HG03432 (cell line): ENCODE measurements at regions not wholly inside any gene's neighbourhood (a gene's known extent, or its start where the extent isn't known, plus 50 kb on each side); places are given as distances from the start of the nearest gene placed in this dataset.

Experiments
- ATAC-seq: cut with Tn5 transposase; IDR thresholded peaks from one replicate; pipeline ENCODE4 v1.9.1; 2021; ENCODE audit warnings: mild to moderate bottlenecking, moderate library complexity; ENCODE audit not compliant: unreplicated experiment

GRCh38 chr3:147049305-147049704, 357.0 kb downstream of the ZIC4 start:
- no peak for ATAC-seq

DNA sequence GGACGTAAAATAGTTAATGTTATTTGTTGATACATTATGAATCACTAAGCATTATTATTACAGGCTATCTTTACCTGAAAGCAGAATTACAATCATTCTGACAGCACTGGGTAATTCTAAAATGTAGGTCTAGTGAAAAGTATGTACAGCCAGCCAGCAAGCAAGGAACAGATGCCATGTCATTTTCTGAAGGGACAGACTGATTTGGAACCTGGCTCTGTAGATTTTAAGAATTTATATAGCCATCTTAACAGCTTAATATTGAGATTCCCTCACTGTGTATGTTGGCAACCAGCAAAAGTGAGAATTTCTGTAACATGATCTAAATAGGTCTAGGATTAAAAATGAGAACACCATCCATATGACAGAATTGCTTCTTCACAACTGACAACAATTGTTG, 359.4 kb downstream of the ZIC4 start:
- no peak for ATAC-seq

GRCh38 chr3:147038481-147038880, 367.9 kb downstream of the ZIC4 start:
- ATAC-seq: no peak

DNA sequence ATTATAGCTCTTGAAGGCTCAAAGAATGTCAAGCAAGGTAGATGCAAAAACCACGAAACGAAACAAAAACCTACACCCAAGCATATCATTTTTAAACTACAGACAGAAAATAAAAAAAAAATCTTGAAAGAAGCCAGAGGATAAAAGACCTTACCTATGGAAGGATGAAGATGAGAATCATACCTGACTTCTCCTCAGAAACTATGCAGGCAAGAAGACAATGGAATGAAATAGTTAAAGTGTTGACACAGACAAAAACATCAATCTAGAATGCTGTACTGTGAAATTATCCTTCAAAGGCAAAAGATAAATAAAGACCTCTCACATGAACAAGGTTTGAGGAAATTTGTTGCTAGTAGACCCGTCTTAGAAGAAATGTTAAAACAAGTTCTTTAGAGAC, 372.0 kb downstream of the ZIC4 start:
- no peak for ATAC-seq

GRCh38 chr3:147030274-147030673, 376.1 kb downstream of the ZIC4 start:
- no peak for ATAC-seq

DNA sequence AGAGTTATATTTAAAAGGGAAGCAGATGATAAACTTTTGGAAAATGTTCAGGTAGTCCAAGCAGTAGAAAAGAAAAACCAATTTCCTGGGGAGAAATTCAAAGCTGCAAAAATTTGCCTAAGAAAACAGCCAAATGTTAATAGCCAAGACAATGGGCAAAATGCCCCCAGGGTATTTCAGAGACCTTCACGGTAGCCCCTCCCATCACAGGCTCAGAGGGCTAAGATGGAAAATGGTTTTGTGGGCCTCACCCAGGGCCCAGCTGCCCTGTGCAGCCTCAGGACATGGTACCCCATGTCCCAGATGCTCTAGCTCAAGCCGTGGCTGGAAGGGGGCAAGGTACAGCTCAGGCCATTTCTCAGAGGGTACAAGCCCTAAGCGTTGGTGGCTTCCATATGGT, 391.0 kb downstream of the ZIC4 start:
- ATAC-seq: no peak

- no peak for ATAC-seq
These were observed 397.5 kb downstream of the ZIC4 start for GRCh38 chr3:147008886-147009285.

- no peak for ATAC-seq
These were observed 397.9 kb downstream of the ZIC4 start for GRCh38 chr3:147008458-147008857.

DNA sequence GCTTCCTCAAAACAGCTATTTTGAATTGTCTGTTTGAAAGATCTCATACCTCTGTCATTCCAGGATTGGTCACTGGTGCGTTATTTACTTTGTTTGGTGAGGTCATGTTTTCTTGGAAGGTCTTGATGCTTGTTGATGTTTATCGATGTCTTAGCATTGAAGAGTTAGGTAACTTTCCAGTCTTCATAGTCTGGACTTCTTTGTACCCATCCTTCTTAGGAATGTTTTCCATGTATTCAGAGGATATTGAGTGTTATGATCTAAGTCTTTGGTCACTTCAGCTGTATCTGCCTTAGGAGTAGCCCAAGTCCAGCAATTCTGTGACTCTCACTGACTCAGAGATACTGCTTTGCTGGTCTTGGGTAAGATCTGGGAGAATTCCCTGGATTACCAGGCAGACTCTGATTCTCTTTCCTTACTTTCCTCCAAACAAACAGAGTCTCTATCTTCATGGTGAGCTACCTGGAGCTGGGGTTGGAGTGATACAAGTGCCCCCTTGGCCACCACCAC, 398.6 kb downstream of the ZIC4 start:
- ATAC-seq: no peak

GRCh38 chr3:147002721-147003120, 397.6 kb upstream of the PLSCR5 start:
- ATAC-seq: no peak

GRCh38 chr3:147000274-147000673, 395.1 kb upstream of the PLSCR5 start:
- no peak for ATAC-seq

DNA sequence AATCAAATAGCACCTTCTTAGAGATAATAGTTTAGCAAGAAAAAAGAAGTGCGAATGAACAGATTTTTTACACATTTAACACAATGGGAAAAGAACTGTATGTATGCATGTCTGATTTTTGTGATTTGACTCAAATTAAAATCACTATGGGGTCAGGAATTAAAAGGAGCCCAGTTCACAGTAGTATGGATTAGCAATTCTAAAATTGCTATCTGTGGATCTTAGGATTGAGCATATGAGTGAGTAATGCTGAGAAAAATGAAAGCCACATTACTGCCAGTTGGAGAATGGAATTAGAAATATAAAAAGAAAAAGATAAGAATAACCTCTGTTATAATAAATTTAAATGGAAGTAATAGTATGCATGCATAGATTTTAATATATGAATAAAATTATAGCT, 386.8 kb upstream of the PLSCR5 start:
- ATAC-seq: no peak

DNA sequence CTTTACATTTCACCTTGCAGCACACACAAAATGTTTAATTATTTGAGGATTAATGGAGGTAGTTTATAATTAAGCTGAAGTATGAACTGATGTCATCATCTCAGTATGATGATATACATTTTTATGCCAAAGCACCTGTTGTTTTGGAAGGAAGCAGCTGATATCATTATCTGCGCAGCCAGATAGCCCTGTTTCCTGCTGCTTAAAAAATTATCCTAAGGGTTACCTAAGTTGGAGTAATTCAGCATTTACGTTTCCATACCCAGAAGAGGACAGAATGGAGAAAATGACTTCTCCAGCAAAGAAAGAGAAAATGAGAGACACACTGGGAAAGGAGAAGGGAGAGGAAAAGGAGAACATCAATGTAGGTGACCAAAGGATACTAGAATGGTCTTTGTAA, 370.3 kb upstream of the PLSCR5 start:
- ATAC-seq: no peak

DNA sequence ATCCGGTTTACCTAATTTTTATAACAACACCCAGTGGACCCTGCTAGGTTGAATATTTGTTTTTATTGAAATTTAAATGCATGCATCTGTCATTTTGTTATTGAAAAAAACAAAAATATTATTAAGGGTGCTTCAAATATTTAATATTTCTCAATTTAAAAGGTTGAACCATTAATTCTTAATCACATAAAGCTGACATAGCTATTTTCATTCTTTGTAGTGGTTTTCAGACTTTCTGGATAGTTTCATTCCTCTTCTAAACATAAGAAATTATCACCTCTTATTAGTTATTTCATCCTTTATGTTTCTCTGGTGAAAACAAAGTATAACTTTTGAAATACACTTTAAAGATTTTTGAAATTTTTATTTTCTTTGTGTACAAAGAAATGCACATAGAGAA, 369.9 kb upstream of the PLSCR5 start:
- no peak for ATAC-seq

- no peak for ATAC-seq
These were observed 368.9 kb upstream of the PLSCR5 start for GRCh38 chr3:146974001-146974400.

- no peak for ATAC-seq
These were observed 367.6 kb upstream of the PLSCR5 start for GRCh38 chr3:146972726-146973125.

- ATAC-seq: no peak
These were observed 365.1 kb upstream of the PLSCR5 start for GRCh38 chr3:146970236-146970635.

DNA sequence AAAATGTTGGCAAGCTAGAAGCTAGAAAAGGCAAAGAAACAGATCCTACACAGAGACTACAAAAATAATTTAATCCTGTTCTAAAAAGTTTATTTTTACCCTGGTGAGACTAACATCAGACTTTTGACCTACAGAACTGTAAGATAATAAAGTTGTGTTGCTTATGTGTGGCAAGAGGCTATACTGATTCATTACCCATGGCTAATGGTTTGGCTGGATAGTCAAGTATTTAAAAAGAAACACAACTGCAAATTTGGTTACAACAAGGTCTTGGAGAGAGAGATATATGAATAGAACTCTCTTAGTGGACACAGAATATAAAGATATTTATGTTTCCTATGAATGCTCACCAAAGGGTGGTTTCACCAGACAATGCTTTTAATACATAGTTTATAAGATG, 364.2 kb upstream of the PLSCR5 start:
- no peak for ATAC-seq

GRCh38 chr3:146968204-146968651, 363.1 kb upstream of the PLSCR5 start:
- ATAC-seq: no peak

GRCh38 chr3:146967783-146968182, 362.6 kb upstream of the PLSCR5 start:
- no peak for ATAC-seq

DNA sequence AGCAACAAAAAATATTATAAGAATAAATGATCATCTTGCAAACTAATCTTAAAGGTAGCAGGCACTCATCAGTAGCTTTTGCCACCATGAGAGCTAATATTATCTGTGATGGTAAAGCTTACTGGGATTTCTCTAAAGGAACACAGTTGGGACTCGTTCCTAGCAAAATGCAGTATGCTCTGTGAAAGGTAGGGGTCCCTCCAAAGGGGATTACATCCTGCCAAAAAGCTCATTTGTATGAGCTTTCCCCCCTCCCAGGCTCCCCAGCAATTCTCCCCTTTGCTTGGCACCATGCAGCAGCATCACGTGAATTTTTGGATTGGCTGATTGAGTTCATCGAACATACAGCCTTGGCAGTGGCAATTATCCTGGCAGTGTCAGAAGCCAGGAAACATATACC, 361.0 kb upstream of the PLSCR5 start:
- no peak for ATAC-seq

DNA sequence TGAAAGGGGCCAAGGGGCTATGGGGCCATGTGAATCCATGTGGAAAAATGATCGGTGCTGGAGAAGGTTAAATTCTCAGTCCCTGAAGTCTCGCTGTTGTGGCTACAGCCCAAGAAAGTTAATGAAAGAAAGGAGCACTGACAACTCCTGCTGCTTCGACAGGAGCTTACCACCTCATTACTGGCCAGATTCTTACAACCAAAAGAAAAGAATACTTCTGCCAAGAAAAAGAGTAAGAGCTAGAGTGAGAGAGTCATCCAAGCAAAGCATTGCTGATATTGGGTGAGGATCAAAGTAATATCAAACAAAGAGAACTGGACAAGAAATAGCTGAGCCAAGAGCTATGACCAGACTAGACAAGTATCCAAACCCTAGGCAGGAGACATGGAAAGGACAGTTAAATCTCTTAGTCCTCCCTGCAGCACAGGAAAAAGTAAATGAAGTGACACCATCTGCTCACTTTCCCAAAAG, 348.4 kb upstream of the PLSCR5 start:
- ATAC-seq: no peak

GRCh38 chr3:146948985-146949384, 343.8 kb upstream of the PLSCR5 start:
- no peak for ATAC-seq

DNA sequence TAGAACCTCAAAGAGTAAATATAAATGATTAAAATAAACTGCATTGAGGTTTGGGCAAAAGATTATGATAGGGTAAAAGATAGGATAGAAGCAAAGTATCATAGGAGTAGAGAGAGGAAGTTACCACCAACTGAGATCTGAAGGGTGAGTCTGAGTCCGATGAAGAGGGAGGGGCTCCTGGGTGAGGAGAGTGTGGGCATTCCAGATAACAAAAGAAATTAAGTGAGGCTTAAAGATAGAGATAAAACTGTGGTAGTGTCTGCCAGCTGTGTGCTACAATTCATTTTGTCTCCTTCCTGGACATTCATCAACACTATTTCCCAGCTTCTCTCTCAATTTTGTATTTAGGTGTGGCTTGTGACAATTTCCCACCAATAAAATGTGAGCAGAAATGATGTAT, 343.0 kb upstream of the PLSCR5 start:
- no peak for ATAC-seq
